GM13976 (cell line): ENCODE measurements at regions not wholly inside any gene's neighbourhood (a gene's known extent, or its start where the extent isn't known, plus 50 kb on each side); places are given as distances from the start of the nearest gene placed in this dataset.

ENCODE experiments used
- DNase-seq: peaks from one replicate; pipeline ENCODE4 v3.0.0; 2012; ENCODE audit warnings: low spot score
- CTCF ChIP-seq: IDR thresholded peaks from 2 replicates; pipeline ENCODE4 v1.5.1; 2012; ENCODE audit warnings: borderline replicate concordance, mild to moderate bottlenecking; ENCODE audit not compliant: insufficient read depth; ENCODE audit errors: extremely low read depth, missing control alignments, control extremely low read depth
- in situ Hi-C: fragments of 300-500 bp; cut with MboI; formaldehyde crosslinking; loops from one replicate; pipeline ENCODE4 v1.12.0; 2022; ENCODE audit warnings: low sequenced_read_pairs, mixed read lengths, inconsistent platforms; ENCODE audit not compliant: unreplicated experiment

GRCh38 chr11:16615480-16615879, 123.0 kb upstream of the C11orf58 start:
- TF ChIP-seq CTCF = no peak
- DNase-seq = no peak
- in situ Hi-C loops = loop anchor here (25.0 kb wide), 1 partner anchor 778 kb away; no protein-coding TSS in a partner anchor

GRCh38 chr11:16613512-16614381, 124.7 kb upstream of the C11orf58 start:
- DNase-seq = peak; percentile 89
- in situ Hi-C loops = loop anchor here (25.0 kb wide), 1 partner anchor 776 kb away; no protein-coding TSS in a partner anchor
- TF ChIP-seq CTCF = peak; percentile 91

- TF ChIP-seq CTCF = no peak
- in situ Hi-C loops = loop anchor here (25.0 kb wide), 1 partner anchor 776 kb away; no protein-coding TSS in a partner anchor
- peak; percentile 42 for DNase-seq
Observed at GRCh38 chr11:16613262-16613511, 125.3 kb upstream of the C11orf58 start.

GRCh38 chr11:16612566-16613261, 125.7 kb upstream of the C11orf58 start:
- in situ Hi-C loops = loop anchor here (25.0 kb wide), 1 partner anchor 775 kb away; no protein-coding TSS in a partner anchor
- no peak for TF ChIP-seq CTCF

GRCh38 chr11:16611926-16612565, 126.4 kb upstream of the C11orf58 start:
- TF ChIP-seq CTCF = no peak
- in situ Hi-C loops = loop anchor here (25.0 kb wide), 1 partner anchor 775 kb away; no protein-coding TSS in a partner anchor

More at GRCh38 chr11:16612566-16613261, 125.7 kb upstream of the C11orf58 start:
- peak; percentile 17 for DNase-seq

GRCh38 chr11:16611401-16611921, 127.0 kb upstream of the C11orf58 start:
- no peak for TF ChIP-seq CTCF
- in situ Hi-C loops = loop anchor here (25.0 kb wide), 1 partner anchor 774 kb away; no protein-coding TSS in a partner anchor
- peak; percentile 7 for DNase-seq

More at GRCh38 chr11:16611926-16612565, 126.4 kb upstream of the C11orf58 start:
- DNase-seq = peak; percentile 23
